T-helper 17 cell (primary cell): ENCODE measurements at regions not wholly inside any gene's neighbourhood (a gene's known extent, or its start where the extent isn't known, plus 50 kb on each side); places are given as distances from the start of the nearest gene placed in this dataset.

ENCODE experiments used
- ATAC-seq: fragments of 150-1000 bp; cut with Tn5 transposase; 2 replicates; pipeline ENCODE4 v1.10.0; 2021; ENCODE audit warnings: mild to moderate bottlenecking, moderate library complexity
- DNase-seq, 3 donors: peaks; one replicate each; pipeline versions ENCODE4 v3.0.0 to v3.0.0-alpha.2; 2020 to 2021
- H3K9me3 ChIP-seq: one replicate; pipeline ENCODE4 v1.7.0; 2013; ENCODE audit warnings: low read length, mild to moderate bottlenecking; ENCODE audit not compliant: control insufficient read depth, poor library complexity, severe bottlenecking
- H3K27ac Mint-ChIP-seq: one replicate; pipeline ENCODE4 v1.8.0; 2022; ENCODE audit warnings: mild to moderate bottlenecking, moderate library complexity, mixed read lengths
- H3K27me3 Mint-ChIP-seq: one replicate; pipeline ENCODE4 v1.8.0; 2022; ENCODE audit warnings: mixed read lengths
- H3K36me3 Mint-ChIP-seq: one replicate; pipeline ENCODE4 v1.8.0; 2022; ENCODE audit warnings: low read depth, mixed read lengths
- H3K4me1 Mint-ChIP-seq: one replicate; pipeline ENCODE4 v1.8.0; 2022; ENCODE audit warnings: mild to moderate bottlenecking, mixed read lengths
- H3K4me3 Mint-ChIP-seq: one replicate; pipeline ENCODE4 v1.8.0; 2022; ENCODE audit warnings: mild to moderate bottlenecking, moderate library complexity, mixed read lengths

DNA sequence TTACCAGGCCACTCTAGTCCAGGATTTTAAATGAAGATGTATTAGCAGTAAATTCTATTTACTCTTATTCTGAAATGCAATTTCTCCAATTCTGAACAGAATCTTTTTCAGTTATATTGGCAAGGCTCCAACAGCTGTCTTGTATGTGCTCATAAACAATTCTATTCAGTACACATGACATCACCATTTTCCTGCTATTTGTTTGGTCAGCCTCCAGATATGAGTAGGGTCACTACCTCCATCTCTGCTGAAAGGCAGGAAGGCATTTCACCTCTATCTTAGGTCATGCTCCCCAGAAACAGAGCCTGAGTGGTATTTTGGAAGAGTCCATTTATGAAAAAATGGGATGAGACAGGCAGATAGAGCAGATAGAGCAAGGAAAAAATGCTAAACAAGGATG lies 151.1 kb upstream of the ADGRL3 start:
- Mint-ChIP-seq H3K27ac (no peak overlapping the region), H3K4me3 (no peak overlapping the region), H3K4me1 (no peaks in the 10 kb centered on the region), H3K36me3 (no peaks in the 10 kb centered on the region), H3K27me3 (no peaks in the 10 kb centered on the region)
- ATAC-seq (no peak), DNase-seq (no peak)
- no peaks in the 10 kb centered on the region for H3K9me3 ChIP-seq

DNA sequence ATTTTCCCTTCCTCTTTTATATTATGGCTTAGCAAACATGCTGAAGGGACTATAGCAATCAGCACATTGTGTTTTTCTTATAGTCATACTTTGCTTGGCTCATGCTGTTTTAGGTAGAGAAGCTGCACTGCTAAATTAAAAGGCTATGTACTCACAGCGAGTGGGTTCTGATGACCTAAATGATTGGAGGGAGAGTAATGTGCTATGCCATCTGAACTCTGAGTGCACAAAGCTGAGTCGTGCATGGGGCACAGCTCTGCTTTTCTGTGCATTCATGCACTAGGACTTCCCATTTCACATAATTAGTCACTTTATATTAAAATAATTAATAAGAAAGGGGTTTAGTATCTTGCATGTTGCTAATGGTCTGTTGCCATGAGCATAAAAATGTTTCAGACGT lies 132.7 kb upstream of the ADGRL3 start:
- no peaks in the 10 kb centered on the region for H3K9me3 ChIP-seq
- Mint-ChIP-seq H3K36me3 (no peaks in the 10 kb centered on the region), H3K4me3 (no peak overlapping the region), H3K27ac (no peak overlapping the region), H3K4me1 (no peaks in the 10 kb centered on the region), H3K27me3 (no peaks in the 10 kb centered on the region)
- DNase-seq (no peak), ATAC-seq (no peak)

DNA sequence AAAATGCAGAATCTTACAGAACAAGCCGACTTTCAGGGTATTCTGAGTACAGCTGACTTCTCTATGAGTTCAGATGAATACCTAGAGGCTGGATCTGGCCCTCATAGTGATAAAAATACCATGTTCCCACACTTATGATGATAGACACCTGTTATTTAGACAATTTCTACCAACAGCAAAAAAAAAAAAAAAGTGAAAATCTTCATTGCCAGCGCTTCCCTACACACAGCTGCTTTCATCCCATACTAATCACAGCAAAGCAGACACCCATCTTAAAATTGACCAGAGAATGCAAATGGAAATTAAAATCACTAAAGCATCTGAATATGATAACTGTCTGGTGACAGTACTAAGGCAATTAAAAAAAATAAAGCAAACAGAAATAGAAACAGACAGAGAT lies 132.1 kb upstream of the ADGRL3 start:
- Mint-ChIP-seq H3K36me3 (no peaks in the 10 kb centered on the region), H3K27ac (no peak overlapping the region), H3K4me1 (no peaks in the 10 kb centered on the region), H3K4me3 (no peak overlapping the region), H3K27me3 (no peaks in the 10 kb centered on the region)
- H3K9me3 ChIP-seq, result no peaks in the 10 kb centered on the region
- ATAC-seq (no peak), DNase-seq (no peak)

DNA sequence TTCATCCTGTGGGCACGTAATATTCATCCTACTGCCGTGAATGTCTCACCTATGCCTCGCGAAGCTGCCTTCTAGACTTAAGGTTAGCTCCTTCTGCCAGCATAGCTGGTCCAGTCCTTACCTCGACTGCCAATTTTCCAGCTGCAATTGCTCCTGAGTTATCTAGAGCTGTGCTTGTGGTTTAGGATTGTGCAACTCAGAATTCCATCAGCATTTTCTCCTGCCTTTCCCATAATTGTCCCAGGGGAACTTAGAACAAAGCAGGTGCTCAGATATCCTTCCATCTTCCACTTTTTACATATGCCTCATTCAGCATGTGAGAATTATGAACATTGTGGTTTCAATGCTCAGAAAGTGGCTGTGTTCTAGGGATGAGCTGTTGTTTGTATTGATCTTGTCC lies 131.4 kb upstream of the ADGRL3 start:
- DNase-seq (no peak), ATAC-seq (no peak)
- no peaks in the 10 kb centered on the region for H3K27me3 Mint-ChIP-seq
- no peaks in the 10 kb centered on the region for H3K36me3 Mint-ChIP-seq
- H3K27ac Mint-ChIP-seq, result no peak overlapping the region
- H3K9me3 ChIP-seq, result no peaks in the 10 kb centered on the region
- no peaks in the 10 kb centered on the region for H3K4me1 Mint-ChIP-seq
- H3K4me3 Mint-ChIP-seq, result no peak overlapping the region

DNA sequence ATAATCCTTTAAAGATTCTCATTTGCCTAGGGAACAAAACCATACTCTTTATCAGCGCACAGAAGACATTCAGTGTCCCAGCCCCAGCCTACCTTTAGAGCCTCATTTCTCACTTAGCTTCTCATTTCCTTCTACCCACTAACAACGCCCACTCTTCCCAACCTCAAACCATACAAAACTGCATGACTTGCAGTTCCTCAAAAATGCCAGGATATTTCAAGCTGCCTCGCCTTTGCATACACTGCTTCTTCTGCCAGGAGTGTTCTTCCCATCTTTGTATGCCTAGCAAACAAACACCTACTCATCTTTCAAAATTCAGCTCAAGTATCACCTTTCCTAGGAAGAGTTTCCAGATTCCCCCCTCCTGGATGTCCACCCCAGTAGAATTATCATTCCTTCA lies 129.9 kb upstream of the ADGRL3 start:
- Mint-ChIP-seq H3K27me3 (no peaks in the 10 kb centered on the region), H3K27ac (no peak overlapping the region), H3K4me1 (no peaks in the 10 kb centered on the region), H3K4me3 (no peak overlapping the region), H3K36me3 (no peaks in the 10 kb centered on the region)
- DNase-seq (no peak), ATAC-seq (no peak)
- H3K9me3 ChIP-seq, result no peaks in the 10 kb centered on the region

DNA sequence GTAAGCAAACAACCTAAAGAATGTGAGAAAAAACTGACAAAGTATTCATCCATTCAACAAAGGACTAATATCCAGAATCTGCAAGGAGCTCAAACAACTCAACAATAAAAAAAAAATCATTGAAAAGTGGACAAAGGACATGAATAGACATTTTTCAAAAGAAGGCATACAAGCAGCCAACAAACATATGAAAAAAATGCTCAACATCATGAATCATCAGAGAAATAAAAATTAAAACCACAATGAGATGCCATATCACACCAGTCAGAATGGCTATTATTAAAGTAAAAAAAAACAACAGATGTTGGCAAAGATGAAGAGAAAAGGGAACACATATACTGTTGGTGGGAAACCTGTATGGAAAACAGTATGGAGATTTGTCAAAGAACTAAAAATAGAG lies 120.7 kb upstream of the ADGRL3 start:
- no peaks in the 10 kb centered on the region for H3K9me3 ChIP-seq
- Mint-ChIP-seq H3K27ac (no peak overlapping the region), H3K4me3 (no peak overlapping the region), H3K4me1 (no peaks in the 10 kb centered on the region), H3K36me3 (no peaks in the 10 kb centered on the region), H3K27me3 (no peaks in the 10 kb centered on the region)
- DNase-seq, result no peak
- no peak for ATAC-seq

DNA sequence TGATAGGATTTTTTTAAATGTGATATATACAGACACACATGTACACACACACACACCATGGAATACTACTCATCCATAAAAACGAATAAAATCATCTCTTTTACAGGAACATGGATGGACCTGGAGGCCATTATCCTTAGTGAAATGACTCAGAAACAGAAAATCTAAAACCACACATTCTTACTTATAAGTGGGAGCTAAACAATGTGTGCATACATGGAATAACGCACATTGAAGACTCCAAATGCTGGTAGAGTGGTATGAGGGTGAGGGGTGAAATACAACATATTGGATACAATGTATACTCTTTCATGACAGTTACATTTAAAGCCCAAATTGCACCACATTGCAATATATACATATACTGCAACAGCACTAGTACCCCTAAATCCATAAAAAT lies 120.2 kb upstream of the ADGRL3 start:
- H3K4me3 Mint-ChIP-seq, result no peak overlapping the region
- H3K27ac Mint-ChIP-seq, result no peak overlapping the region
- no peaks in the 10 kb centered on the region for H3K27me3 Mint-ChIP-seq
- DNase-seq, result no peak
- no peaks in the 10 kb centered on the region for H3K4me1 Mint-ChIP-seq
- no peaks in the 10 kb centered on the region for H3K36me3 Mint-ChIP-seq
- no peaks in the 10 kb centered on the region for H3K9me3 ChIP-seq
- ATAC-seq, result no peak

DNA sequence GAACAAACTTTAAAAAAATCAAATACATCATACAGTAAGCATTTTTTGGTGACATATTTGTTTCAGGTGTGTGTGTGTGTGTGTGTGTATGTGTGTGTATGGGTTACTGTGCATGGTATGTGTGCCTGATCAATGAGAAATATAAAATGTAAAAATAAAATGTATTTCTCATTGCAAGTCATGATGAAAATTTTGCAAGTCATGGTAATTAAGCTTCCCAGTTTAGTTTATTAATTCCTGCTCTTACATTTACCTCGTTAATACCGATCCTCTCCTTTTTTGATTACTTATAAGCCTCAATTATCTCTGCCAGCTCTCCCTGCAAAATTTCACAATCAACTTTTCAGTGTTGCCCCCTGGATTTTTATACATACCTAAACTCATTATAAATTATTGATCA lies 114.6 kb upstream of the ADGRL3 start:
- Mint-ChIP-seq H3K27me3 (no peaks in the 10 kb centered on the region), H3K36me3 (no peaks in the 10 kb centered on the region), H3K27ac (no peak overlapping the region), H3K4me1 (no peaks in the 10 kb centered on the region), H3K4me3 (no peak overlapping the region)
- H3K9me3 ChIP-seq, result no peaks in the 10 kb centered on the region
- DNase-seq, result no peak
- ATAC-seq, result no peak

DNA sequence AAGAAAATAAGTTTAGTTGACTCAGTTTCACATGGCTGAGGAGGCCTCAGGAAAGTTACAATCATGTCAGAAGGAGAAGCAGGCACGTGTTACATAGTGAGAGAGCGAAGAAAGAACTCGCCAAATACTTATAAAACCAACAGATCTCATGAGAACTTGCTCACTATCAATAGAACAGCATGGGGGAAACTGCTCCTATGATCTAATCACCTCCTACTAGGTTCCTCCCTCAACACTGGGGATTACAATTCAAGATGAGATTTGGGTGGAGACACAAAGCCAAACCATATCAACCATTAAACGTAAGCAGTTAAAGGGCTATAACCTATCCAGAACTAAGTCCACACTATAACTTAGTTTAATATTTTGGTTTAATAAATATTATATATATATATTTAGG lies 113.8 kb upstream of the ADGRL3 start:
- H3K27me3 Mint-ChIP-seq, result no peaks in the 10 kb centered on the region
- H3K27ac Mint-ChIP-seq, result no peak overlapping the region
- no peak for DNase-seq
- no peak for ATAC-seq
- H3K9me3 ChIP-seq, result no peaks in the 10 kb centered on the region
- H3K4me3 Mint-ChIP-seq, result no peak overlapping the region
- H3K4me1 Mint-ChIP-seq, result no peaks in the 10 kb centered on the region
- H3K36me3 Mint-ChIP-seq, result no peaks in the 10 kb centered on the region

DNA sequence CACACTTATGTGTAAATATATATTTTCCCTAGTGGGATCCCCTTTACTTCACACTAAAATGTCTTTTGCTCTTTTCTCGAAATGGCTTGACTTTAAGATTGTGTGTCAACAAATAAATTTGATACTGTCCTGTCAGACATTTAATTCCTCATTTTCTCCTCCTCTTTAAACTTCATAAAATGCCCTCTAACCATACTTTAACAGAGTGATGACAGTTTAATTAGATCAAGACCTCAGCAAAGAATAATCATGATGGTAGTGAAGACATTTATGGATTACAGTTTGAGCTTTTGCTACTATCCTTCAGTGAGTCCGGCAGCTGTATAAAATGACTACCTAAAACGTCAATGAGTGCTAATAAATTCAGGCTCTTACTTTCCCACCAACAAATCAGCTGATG lies 113.1 kb upstream of the ADGRL3 start:
- H3K4me1 Mint-ChIP-seq, result no peaks in the 10 kb centered on the region
- H3K36me3 Mint-ChIP-seq, result no peaks in the 10 kb centered on the region
- no peaks in the 10 kb centered on the region for H3K27me3 Mint-ChIP-seq
- no peak overlapping the region for H3K4me3 Mint-ChIP-seq
- DNase-seq (no peak), ATAC-seq (no peak)
- H3K9me3 ChIP-seq, result no peaks in the 10 kb centered on the region
- H3K27ac Mint-ChIP-seq, result no peak overlapping the region

DNA sequence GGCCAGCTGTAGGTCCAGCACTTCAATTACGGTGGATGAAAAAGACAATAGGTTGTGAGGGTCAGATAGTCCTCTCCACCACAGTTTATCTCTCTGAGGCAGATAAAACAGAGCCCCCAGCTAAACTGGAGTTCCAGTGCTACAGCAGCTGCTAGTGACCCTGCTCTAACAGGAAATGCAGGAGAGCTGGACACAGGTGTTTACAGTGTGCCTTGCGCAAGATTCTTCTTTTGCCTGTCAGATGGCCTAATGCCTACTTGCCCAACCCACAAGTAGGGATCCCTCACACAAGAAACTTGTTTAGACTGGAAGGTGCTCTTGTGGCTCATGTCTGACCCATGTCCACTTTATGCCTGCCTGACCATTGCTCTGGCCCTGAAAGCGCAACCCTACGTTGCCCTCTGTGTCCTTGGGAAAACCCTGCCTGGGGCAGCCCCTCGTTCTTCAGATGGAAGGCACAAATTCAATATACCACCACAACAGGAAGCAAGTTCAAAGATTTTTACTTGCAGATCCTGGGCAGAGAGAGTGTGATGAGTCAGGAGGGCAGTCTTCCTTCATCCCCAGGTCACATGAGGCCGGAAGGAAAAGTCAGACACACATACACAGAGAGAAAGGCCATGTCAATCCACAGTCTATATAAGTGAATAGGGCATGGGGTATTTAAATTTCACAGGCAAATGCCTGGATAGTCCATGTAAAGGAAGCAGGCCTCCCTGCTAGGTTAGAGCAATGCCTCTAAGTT lies 105.1 kb upstream of the ADGRL3 start:
- ATAC-seq, result no peak
- no peak overlapping the region for H3K4me3 Mint-ChIP-seq
- no peaks in the 10 kb centered on the region for H3K9me3 ChIP-seq
- no peaks in the 10 kb centered on the region for H3K27me3 Mint-ChIP-seq
- no peaks in the 10 kb centered on the region for H3K36me3 Mint-ChIP-seq
- DNase-seq, result no peak
- no peaks in the 10 kb centered on the region for H3K4me1 Mint-ChIP-seq
- no peak overlapping the region for H3K27ac Mint-ChIP-seq

DNA sequence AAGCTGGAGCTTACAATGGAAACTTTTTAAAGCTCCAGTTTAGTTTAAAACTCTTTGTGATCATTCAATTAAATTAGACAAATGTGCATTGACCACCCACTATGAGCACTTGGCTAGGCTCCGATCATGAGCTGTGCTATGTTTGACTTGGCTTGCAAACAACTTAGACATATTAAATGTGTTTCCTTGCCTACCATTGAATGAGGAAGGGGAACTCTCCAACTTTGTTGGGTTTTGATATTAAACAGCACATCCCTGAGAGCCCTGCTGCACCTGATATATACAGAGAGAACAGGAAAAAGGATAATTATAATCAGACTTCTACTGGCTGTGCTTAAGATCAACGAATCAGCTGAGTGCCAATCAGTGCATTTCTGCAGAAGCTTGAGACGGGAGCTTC lies 71.4 kb upstream of the ADGRL3 start:
- Mint-ChIP-seq H3K4me1 (no peaks in the 10 kb centered on the region), H3K36me3 (no peaks in the 10 kb centered on the region), H3K4me3 (no peak overlapping the region), H3K27me3 (no peaks in the 10 kb centered on the region), H3K27ac (no peak overlapping the region)
- no peaks in the 10 kb centered on the region for H3K9me3 ChIP-seq
- DNase-seq (no peak), ATAC-seq (no peak)

DNA sequence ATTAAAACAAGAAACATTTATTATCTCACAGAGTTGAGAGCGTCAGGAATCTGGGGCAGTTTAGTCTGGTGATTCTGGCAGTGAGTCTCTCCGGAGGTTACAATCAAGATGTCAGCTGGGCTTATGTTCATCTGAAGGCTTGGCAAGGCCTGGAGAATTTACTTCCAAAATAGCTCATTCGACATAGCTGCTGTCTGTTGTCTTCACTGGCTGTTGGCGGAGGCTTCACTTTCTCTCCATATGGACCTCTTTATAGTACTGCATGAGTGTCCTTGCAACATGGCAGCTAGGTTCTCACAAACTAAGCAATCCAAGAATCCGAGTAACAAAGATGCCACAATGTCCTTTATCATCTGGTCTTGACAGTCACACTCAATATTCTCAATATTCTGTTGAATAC lies 70.2 kb upstream of the ADGRL3 start:
- H3K9me3 ChIP-seq, result no peaks in the 10 kb centered on the region
- Mint-ChIP-seq H3K27ac (no peak overlapping the region), H3K27me3 (no peaks in the 10 kb centered on the region), H3K4me1 (no peaks in the 10 kb centered on the region), H3K36me3 (no peaks in the 10 kb centered on the region), H3K4me3 (no peak overlapping the region)
- ATAC-seq (no peak), DNase-seq (no peak)

DNA sequence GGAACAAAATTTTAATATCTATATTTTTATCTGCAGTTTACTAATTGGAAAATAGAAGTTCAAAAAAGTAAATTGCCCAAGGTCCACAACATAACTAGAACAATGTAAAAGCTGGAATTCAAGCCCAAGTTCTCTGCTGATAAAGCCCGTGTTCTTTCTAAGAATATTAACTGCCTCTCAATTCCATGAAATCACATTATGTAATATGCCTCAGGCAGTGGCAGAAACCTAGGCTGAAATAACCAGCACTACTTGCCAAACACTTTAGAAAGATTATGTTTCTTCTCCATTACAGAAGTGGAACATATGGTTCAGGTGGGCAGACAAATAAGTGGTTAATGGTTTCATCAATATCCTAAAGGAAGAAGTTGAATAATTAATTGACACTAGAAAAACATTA lies 56.7 kb upstream of the ADGRL3 start:
- Mint-ChIP-seq H3K36me3 (no peaks in the 10 kb centered on the region), H3K27me3 (no peaks in the 10 kb centered on the region), H3K4me1 (no peaks in the 10 kb centered on the region), H3K27ac (no peak overlapping the region), H3K4me3 (no peak overlapping the region)
- ATAC-seq, result no peak
- no peaks in the 10 kb centered on the region for H3K9me3 ChIP-seq
- DNase-seq, result no peak
